ENCODE measurements at regions not wholly inside any gene's neighbourhood (a gene's known extent, or its start where the extent isn't known, plus 50 kb on each side); places are given as distances from the start of the nearest gene placed in this dataset.

GRCh38 chr3:5428607-5429516 is 241.4 kb downstream of the EDEM1 start:
- H3K4me1 ChIP-seq (replicated peaks): no peaks in the 10 kb centered on the region
- DNase-seq (ENCODE audit: low spot score): no peak
- H3K36me3 ChIP-seq: no peaks in the 10 kb centered on the region
- WGBS: 50% methylated on average over 10 of the region's 10 CpGs
- intact Hi-C loops (cut with DNase I): no loop called here
- no peak for TF ChIP-seq POLR2AphosphoS5 (IDR thresholded peaks at IDR 0.05)
- TF ChIP-seq CTCF (IDR thresholded peaks at IDR 0.05): no peak
- no peak for TF ChIP-seq POLR2A (IDR thresholded peaks at IDR 0.05)
- H3K4me3 ChIP-seq: no peak overlapping the region
- no peaks in the 10 kb centered on the region for H3K9me3 ChIP-seq
- H3K27ac ChIP-seq: no peak overlapping the region
- no peaks in the 10 kb centered on the region for H3K27me3 ChIP-seq (replicated peaks; ENCODE audit: insufficient read depth)

DNA sequence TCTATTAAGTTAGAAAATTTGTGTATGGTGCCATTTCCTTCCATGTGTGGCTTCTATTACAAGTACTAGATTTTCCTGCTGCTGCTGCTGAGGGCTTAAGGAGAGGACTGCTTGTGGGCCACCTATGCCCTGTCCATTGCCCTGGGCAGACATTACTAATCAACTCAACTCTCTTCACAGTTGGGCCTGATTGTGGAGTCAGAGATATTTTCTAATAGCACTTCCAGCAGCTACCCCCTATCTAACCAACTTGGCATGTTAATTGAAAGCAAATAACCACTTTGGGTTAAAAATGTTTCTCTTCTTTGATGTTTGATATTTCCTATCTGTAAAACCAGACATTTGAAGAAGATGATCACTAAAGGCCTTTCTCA is 242.0 kb downstream of the EDEM1 start:
- intact Hi-C loops (cut with DNase I): no loop called here
- H3K4me3 ChIP-seq: no peak overlapping the region
- no peaks in the 10 kb centered on the region for H3K36me3 ChIP-seq
- no peak for TF ChIP-seq POLR2AphosphoS5 (IDR thresholded peaks at IDR 0.05)
- no peak for TF ChIP-seq POLR2A (IDR thresholded peaks at IDR 0.05)
- no peak for TF ChIP-seq CTCF (IDR thresholded peaks at IDR 0.05)
- no peaks in the 10 kb centered on the region for H3K4me1 ChIP-seq (replicated peaks)
- no peak overlapping the region for H3K27ac ChIP-seq
- H3K27me3 ChIP-seq (replicated peaks; ENCODE audit: insufficient read depth): no peaks in the 10 kb centered on the region
- DNase-seq (ENCODE audit: low spot score): no peak
- no peaks in the 10 kb centered on the region for H3K9me3 ChIP-seq

DNA sequence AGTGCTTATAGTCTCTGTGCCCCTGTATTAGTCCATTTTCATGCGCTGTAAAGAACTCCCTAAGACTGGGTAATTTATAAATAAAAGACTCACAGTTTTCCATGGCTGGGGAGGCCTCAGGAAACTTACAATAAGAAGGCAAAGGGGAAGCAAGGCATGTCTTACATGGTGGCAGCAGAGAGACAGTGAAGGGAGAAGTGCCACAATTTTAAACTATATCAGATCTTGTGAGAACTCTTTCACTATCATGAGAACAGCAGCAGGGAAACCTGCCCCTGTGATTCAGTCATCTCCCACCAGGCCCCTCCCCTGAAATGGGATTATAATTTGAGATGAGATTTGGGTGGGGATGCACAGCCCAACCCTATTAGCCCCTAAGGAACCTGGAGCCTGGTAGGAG is 243.2 kb downstream of the EDEM1 start:
- Histone ChIP-seq H3K4me3 (no peak overlapping the region), H3K27ac (no peak overlapping the region), H3K9me3 (no peaks in the 10 kb centered on the region), H3K4me1 (replicated peaks) (no peaks in the 10 kb centered on the region), H3K27me3 (replicated peaks; ENCODE audit: insufficient read depth) (no peaks in the 10 kb centered on the region), H3K36me3 (no peaks in the 10 kb centered on the region)
- TF ChIP-seq POLR2AphosphoS5 (IDR thresholded peaks at IDR 0.05) (no peak), CTCF (IDR thresholded peaks at IDR 0.05) (no peak), POLR2A (IDR thresholded peaks at IDR 0.05) (no peak)
- no peak for DNase-seq (ENCODE audit: low spot score)
- 83% methylated on average over 1 of the region's 1 CpG for WGBS
- intact Hi-C loops (cut with DNase I): no loop called here

DNA sequence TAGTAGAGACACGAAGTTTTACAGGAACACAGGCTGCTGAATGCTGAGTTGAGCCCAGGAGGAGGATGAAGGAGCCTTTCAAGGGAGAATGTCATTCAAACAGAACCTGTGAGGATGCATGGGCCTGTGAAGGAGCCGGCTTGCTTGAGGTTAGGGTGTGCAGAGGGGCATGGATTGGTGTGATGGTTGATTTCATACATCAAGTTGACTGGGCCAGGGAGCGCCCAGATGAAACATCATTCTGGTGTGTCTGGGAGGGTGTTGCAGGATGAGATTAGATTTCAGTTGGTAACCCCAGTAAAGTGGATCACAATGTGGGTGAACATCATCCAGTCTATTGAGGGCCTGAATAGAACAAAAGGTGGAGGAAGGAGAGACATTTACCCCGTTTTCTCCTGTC is 243.6 kb downstream of the EDEM1 start:
- Histone ChIP-seq H3K36me3 (no peaks in the 10 kb centered on the region), H3K4me1 (replicated peaks) (no peaks in the 10 kb centered on the region), H3K27me3 (replicated peaks; ENCODE audit: insufficient read depth) (no peaks in the 10 kb centered on the region), H3K27ac (no peak overlapping the region), H3K4me3 (no peak overlapping the region), H3K9me3 (no peaks in the 10 kb centered on the region)
- 73% methylated on average over 4 of the region's 4 CpGs for WGBS
- intact Hi-C loops (cut with DNase I): no loop called here
- DNase-seq (ENCODE audit: low spot score): no peak
- TF ChIP-seq POLR2AphosphoS5 (IDR thresholded peaks at IDR 0.05) (no peak), POLR2A (IDR thresholded peaks at IDR 0.05) (no peak), CTCF (IDR thresholded peaks at IDR 0.05) (no peak)

GRCh38 chr3:5431811-5432378 is 244.4 kb downstream of the EDEM1 start:
- no peak for DNase-seq (ENCODE audit: low spot score)
- 89% methylated on average over 5 of the region's 5 CpGs for WGBS
- H3K4me3 ChIP-seq: no peak overlapping the region
- H3K36me3 ChIP-seq: no peaks in the 10 kb centered on the region
- no peaks in the 10 kb centered on the region for H3K4me1 ChIP-seq (replicated peaks)
- intact Hi-C loops (cut with DNase I): no loop called here
- no peak overlapping the region for H3K27ac ChIP-seq
- H3K27me3 ChIP-seq (replicated peaks; ENCODE audit: insufficient read depth): no peaks in the 10 kb centered on the region
- H3K9me3 ChIP-seq: no peaks in the 10 kb centered on the region
- no peak for TF ChIP-seq CTCF (IDR thresholded peaks at IDR 0.05)
- no peak for TF ChIP-seq POLR2AphosphoS5 (IDR thresholded peaks at IDR 0.05)
- TF ChIP-seq POLR2A (IDR thresholded peaks at IDR 0.05): no peak

Measured in prostate gland (tissue), 2 donors.